CD14-positive monocyte (primary cell): ENCODE measurements at regions not wholly inside any gene's neighbourhood (a gene's known extent, or its start where the extent isn't known, plus 50 kb on each side); places are given as distances from the start of the nearest gene placed in this dataset.

ENCODE experiments used
- DNase-seq, 3 donors: peaks; one replicate each; pipeline ENCODE4 v3.0.0-alpha.2; 2011 to 2022
- H2AFZ ChIP-seq: 2 replicates; pipeline ENCODE4 v1.6.0; 2012; ENCODE audit warnings: mild to moderate bottlenecking, low read depth, low read length, inconsistent platforms; ENCODE audit not compliant: insufficient read depth, poor library complexity, severe bottlenecking
- H3K27ac ChIP-seq, 2 donors: 1 replicate in 1 of 2; 2 replicates in 1 of 2; pipeline ENCODE4 v1.5.1; 2012 to 2013; ENCODE audit warnings: low read length in 2 of 2, control low read depth in 1 of 2, inconsistent platforms in 1 of 2, low read depth in 1 of 2, mild to moderate bottlenecking in 1 of 2
- H3K27me3 ChIP-seq, 2 donors: one replicate each; pipeline versions ENCODE4 v1.6.0 to v1.6.1; 2011 to 2013; ENCODE audit warnings: low read length in 2 of 2; ENCODE audit not compliant: control insufficient read depth in 2 of 2, insufficient read depth in 2 of 2
- H3K36me3 ChIP-seq, 2 donors: replicated peaks in 1 of 2; 1 replicate in 1 of 2; 2 replicates in 1 of 2; pipeline versions ENCODE4 v1.5.1 to v1.6.1; 2012 to 2013; ENCODE audit warnings: low read length in 2 of 2, control low read depth in 1 of 2, inconsistent platforms in 1 of 2, mild to moderate bottlenecking in 1 of 2; ENCODE audit not compliant: insufficient read depth in 2 of 2, control insufficient read depth in 1 of 2
- H3K4me1 ChIP-seq, 2 donors: 1 replicate in 1 of 2; 2 replicates in 1 of 2; pipeline versions ENCODE4 v1.5.1 to v1.6.1; 2012 to 2013; ENCODE audit warnings: low read length in 2 of 2, control low read depth in 1 of 2, inconsistent platforms in 1 of 2, mild to moderate bottlenecking in 1 of 2, moderate library complexity in 1 of 2; ENCODE audit not compliant: insufficient read depth in 2 of 2, control insufficient read depth in 1 of 2
- H3K4me2 ChIP-seq: replicated peaks from 2 replicates; pipeline ENCODE3; 2012; ENCODE audit warnings: low read length, moderate library complexity, mild to moderate bottlenecking; ENCODE audit not compliant: poor library complexity, severe bottlenecking; ENCODE audit errors: extremely low read depth
- H3K4me3 ChIP-seq, 3 experiments: fragments of 200-600 bp in 1 of 3; sonication (generic) in 1 of 3; replicated peaks in 1 of 3; 1 replicate in 2 of 3; 2 replicates in 1 of 3; pipeline ENCODE4 v1.5.1; 2011 to 2013; ENCODE audit warnings: low read length in 3 of 3, mild to moderate bottlenecking in 3 of 3, control low read depth in 2 of 3, low read depth in 2 of 3, inconsistent platforms in 1 of 3, moderate library complexity in 1 of 3
- H3K79me2 ChIP-seq: 2 replicates; pipeline ENCODE4 v1.6.0; 2012; ENCODE audit warnings: mild to moderate bottlenecking, control low read depth, inconsistent platforms, low read length, moderate library complexity; ENCODE audit not compliant: insufficient read depth
- H3K9ac ChIP-seq: 2 replicates; pipeline ENCODE4 v1.6.0; 2017; ENCODE audit warnings: low read length, mild to moderate bottlenecking; ENCODE audit not compliant: insufficient read depth, poor library complexity, severe bottlenecking
- H3K9me3 ChIP-seq, 2 donors: replicated peaks in 1 of 2; 1 replicate in 1 of 2; 2 replicates in 1 of 2; pipeline versions ENCODE4 v1.5.1 to v1.6.1; 2012 to 2013; ENCODE audit warnings: low read length in 2 of 2, control low read depth in 1 of 2; ENCODE audit not compliant: control insufficient read depth in 1 of 2, insufficient read depth in 1 of 2
- H4K20me1 ChIP-seq: 2 replicates; pipeline ENCODE4 v1.6.0; 2012; ENCODE audit warnings: mild to moderate bottlenecking, low read length, control low read depth, moderate library complexity; ENCODE audit not compliant: insufficient read depth
- H3K27ac Mint-ChIP-seq, 7 donors: one replicate each; pipeline ENCODE4 v1.8.0; 2020; ENCODE audit warnings: mild to moderate bottlenecking in 7 of 7, mixed read lengths in 7 of 7, moderate library complexity in 6 of 7, inconsistent platforms in 2 of 7
- H3K27me3 Mint-ChIP-seq, 3 donors: one replicate each; pipeline ENCODE4 v1.8.0; 2021 to 2022; ENCODE audit warnings: low read depth in 3 of 3, mild to moderate bottlenecking in 3 of 3, mixed read lengths in 3 of 3, moderate library complexity in 3 of 3, inconsistent platforms in 1 of 3
- H3K36me3 Mint-ChIP-seq, 2 donors: one replicate each; pipeline ENCODE4 v1.8.0; 2020; ENCODE audit warnings: mixed read lengths in 2 of 2, inconsistent platforms in 1 of 2, mild to moderate bottlenecking in 1 of 2
- H3K4me1 Mint-ChIP-seq: one replicate; pipeline ENCODE4 v1.8.0; 2020; ENCODE audit warnings: mild to moderate bottlenecking, mixed read lengths
- H3K4me3 Mint-ChIP-seq, 2 donors: one replicate each; pipeline ENCODE4 v1.8.0; 2020; ENCODE audit warnings: mild to moderate bottlenecking in 2 of 2, mixed read lengths in 2 of 2, moderate library complexity in 1 of 2
- H3K9me3 Mint-ChIP-seq, 7 donors: one replicate each; pipeline ENCODE4 v1.8.0; 2020 to 2022; ENCODE audit warnings: mixed read lengths in 7 of 7, mild to moderate bottlenecking in 6 of 7, moderate library complexity in 6 of 7, inconsistent platforms in 2 of 7
- WGBS: methylation state at CpG from one replicate; pipeline ENCODE4 v1.1.5; 2013; ENCODE audit warnings: missing lambda C conversion rate; ENCODE audit not compliant: insufficient coverage; 5-methylcytosine and 5-hydroxymethylcytosine counted together
- intact Hi-C, 2 donors: fragments of 100-400 bp; cut with micrococcal nuclease; formaldehyde crosslinking; loops; one replicate each; pipeline versions ENCODE4 v1.15.0 to v1.15.1; 2023
- TF ChIP-seq, protein P1 (sequence below): fragments of 200-600 bp; IDR thresholded peaks from one replicate; pipeline ENCODE4 v1.8.0; 2022; ENCODE audit warnings: antibody characterized with exemption, mild to moderate bottlenecking

DNA sequence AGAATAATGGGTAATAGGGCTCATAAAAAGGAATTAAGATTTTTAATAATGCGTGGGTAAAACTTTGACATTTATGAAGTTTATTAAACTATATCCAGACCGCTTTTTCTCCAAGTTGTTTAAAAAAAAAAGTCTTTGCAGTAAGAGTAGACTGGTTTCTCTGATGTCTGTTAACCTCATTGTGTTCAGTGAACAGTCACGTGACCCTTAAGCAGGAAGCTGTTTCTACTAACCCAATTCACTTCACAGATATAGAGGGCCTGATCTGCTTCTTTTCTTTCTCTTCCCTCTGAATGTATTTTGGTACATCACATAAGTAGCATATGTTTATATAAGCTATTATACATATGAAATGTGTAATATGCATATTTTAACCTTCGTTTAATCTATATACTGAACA, 1011.3 kb upstream of the CELF4 start:
- Histone ChIP-seq H2AFZ (no peak overlapping the region), H3K27ac (no peak overlapping the region), H4K20me1 (no peaks in the 10 kb centered on the region), H3K36me3 (no peaks in the 10 kb centered on the region), H3K9ac (no peak overlapping the region), H3K4me1 (no peaks in the 10 kb centered on the region), H3K27me3 (no peaks in the 10 kb centered on the region), H3K9me3 (peaks cover 0 to 7% of the 10 kb centered on the region in 2 donors), H3K4me2 (no peak overlapping the region), H3K79me2 (no peaks in the 10 kb centered on the region), H3K4me3 (no peak overlapping the region)
- TF ChIP-seq, protein P1, sequence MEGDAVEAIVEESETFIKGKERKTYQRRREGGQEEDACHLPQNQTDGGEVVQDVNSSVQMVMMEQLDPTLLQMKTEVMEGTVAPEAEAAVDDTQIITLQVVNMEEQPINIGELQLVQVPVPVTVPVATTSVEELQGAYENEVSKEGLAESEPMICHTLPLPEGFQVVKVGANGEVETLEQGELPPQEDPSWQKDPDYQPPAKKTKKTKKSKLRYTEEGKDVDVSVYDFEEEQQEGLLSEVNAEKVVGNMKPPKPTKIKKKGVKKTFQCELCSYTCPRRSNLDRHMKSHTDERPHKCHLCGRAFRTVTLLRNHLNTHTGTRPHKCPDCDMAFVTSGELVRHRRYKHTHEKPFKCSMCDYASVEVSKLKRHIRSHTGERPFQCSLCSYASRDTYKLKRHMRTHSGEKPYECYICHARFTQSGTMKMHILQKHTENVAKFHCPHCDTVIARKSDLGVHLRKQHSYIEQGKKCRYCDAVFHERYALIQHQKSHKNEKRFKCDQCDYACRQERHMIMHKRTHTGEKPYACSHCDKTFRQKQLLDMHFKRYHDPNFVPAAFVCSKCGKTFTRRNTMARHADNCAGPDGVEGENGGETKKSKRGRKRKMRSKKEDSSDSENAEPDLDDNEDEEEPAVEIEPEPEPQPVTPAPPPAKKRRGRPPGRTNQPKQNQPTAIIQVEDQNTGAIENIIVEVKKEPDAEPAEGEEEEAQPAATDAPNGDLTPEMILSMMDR: no peak
- intact Hi-C loops: no loop called here
- peaks cover 0 to 13% (median 6%) of the 10 kb centered on the region in 7 donors for H3K9me3 Mint-ChIP-seq
- H3K27ac Mint-ChIP-seq: no peak overlapping the region
- no peak overlapping the region for H3K4me3 Mint-ChIP-seq
- H3K36me3 Mint-ChIP-seq: no peaks in the 10 kb centered on the region
- no CpG with 5 or more reads among the region's 4 CpGs for WGBS
- no peaks in the 10 kb centered on the region for H3K4me1 Mint-ChIP-seq
- H3K27me3 Mint-ChIP-seq: no peaks in the 10 kb centered on the region
- DNase-seq: no peak

DNA sequence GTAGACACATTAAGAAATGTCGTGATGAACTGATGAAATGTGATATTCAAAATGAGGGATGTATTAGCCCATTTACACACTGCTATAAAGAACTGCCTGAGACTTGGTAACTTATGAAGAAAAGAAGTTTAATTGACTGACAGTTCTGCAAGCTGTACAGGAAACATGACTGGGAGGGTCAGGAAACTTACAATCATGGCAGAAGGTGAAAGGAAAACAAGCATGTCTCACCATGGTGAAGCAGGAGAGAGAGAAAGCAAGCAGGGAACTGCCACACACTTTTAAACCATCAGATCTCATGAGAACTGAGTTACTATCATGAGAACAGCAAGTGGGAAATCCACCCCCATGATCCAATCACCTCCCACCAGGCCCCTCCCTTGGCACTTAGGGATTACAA, 1010.8 kb upstream of the CELF4 start:
- no peaks in the 10 kb centered on the region for H3K79me2 ChIP-seq
- Mint-ChIP-seq H3K4me3 (no peak overlapping the region), H3K27ac (peak overlapping the region in 1 of 7 donors; percentile 70), H3K36me3 (no peaks in the 10 kb centered on the region), H3K9me3 (peaks cover 0 to 13% (median 4%) of the 10 kb centered on the region in 7 donors), H3K4me1 (no peaks in the 10 kb centered on the region), H3K27me3 (no peaks in the 10 kb centered on the region)
- peaks cover 0 to 7% of the 10 kb centered on the region in 2 donors for H3K9me3 ChIP-seq
- H3K27ac ChIP-seq: no peak overlapping the region
- no peak overlapping the region for H2AFZ ChIP-seq
- TF ChIP-seq, protein P1: no peak
- no peak overlapping the region for H3K9ac ChIP-seq
- no peaks in the 10 kb centered on the region for H3K36me3 ChIP-seq
- H3K27me3 ChIP-seq: no peaks in the 10 kb centered on the region
- H4K20me1 ChIP-seq: no peaks in the 10 kb centered on the region
- H3K4me3 ChIP-seq: no peak overlapping the region
- no peak for DNase-seq
- WGBS: no CpG with 5 or more reads among the region's 1 CpG
- no peaks in the 10 kb centered on the region for H3K4me1 ChIP-seq
- intact Hi-C loops: no loop called here
- no peak overlapping the region for H3K4me2 ChIP-seq
